ENCODE measurements at regions not wholly inside any gene's neighbourhood (a gene's known extent, or its start where the extent isn't known, plus 50 kb on each side); places are given as distances from the start of the nearest gene placed in this dataset.

GRCh38 chr18:2433366-2433765 is 137.9 kb downstream of the METTL4 start:
- no peak for DNase-seq
- Histone ChIP-seq H3K4me1 (no peaks in the 10 kb centered on the region), H3K27me3 (no peaks in the 10 kb centered on the region), H3K9me3 (no peaks in the 10 kb centered on the region), H3K4me3 (no peak overlapping the region), H3K27ac (no peak overlapping the region), H3K36me3 (no peaks in the 10 kb centered on the region)
- WGBS (ENCODE audit: insufficient coverage, low coverage, low lambda C conversion rate, missing lambda C conversion rate), result 71% methylated on average over 1 of the region's 1 CpG
- intact Hi-C loops (cut with DNase I), result no loop called here
- TF ChIP-seq CTCF (IDR thresholded peaks at IDR 0.05) (no peak), POLR2A (IDR thresholded peaks at IDR 0.05) (no peak)
- ATAC-seq, result no peak

DNA sequence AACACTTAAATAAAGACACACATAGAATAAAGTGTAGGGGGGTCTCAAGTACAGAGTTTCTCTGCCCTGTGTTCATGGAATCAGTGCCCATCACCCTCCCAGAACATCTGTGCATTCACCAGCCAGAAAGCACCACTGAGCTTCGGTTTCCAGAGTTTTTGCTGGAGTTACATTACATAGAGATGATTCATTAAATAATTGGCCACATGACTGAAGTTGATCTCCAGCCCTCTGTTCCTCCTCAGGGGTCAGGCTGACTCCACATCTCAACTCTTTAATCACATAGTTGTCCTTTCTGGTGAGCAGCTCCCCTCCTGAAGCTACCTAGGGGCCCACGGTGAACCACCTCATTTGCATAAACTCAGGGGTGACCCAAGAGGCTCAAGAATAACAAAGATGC is 129.8 kb downstream of the METTL4 start:
- ATAC-seq (no peak), DNase-seq (no peak)
- no peaks in the 10 kb centered on the region for H3K4me1 ChIP-seq
- TF ChIP-seq POLR2A (IDR thresholded peaks at IDR 0.05) (no peak), CTCF (IDR thresholded peaks at IDR 0.05) (no peak)
- H3K27ac ChIP-seq, result no peak overlapping the region
- H3K36me3 ChIP-seq, result no peaks in the 10 kb centered on the region
- H3K27me3 ChIP-seq, result no peaks in the 10 kb centered on the region
- H3K9me3 ChIP-seq, result no peaks in the 10 kb centered on the region
- intact Hi-C loops (cut with DNase I), result no loop called here
- H3K4me3 ChIP-seq, result no peak overlapping the region
- WGBS (ENCODE audit: insufficient coverage, low coverage, low lambda C conversion rate, missing lambda C conversion rate), result 63% methylated on average over 2 of the region's 2 CpGs

DNA sequence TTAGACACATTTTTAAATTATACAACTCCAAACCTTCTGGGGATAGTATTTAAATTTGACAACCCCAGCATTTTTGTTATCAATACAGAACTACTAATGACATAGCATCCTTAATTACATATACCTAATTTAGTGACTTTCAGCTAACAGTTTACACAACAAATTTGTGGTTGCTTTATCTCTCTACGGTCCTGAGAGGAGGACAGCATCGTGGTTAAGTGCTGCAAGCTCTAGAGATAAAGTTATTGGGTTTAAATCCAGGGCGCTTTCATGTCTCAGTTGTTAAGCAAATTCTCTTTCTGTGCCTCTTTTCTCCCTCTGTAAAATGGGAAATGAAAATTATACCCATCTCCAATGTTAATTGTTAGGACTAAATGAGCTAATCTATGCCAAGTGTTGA is 129.3 kb downstream of the METTL4 start:
- no peaks in the 10 kb centered on the region for H3K27me3 ChIP-seq
- no peak overlapping the region for H3K27ac ChIP-seq
- 43% methylated on average over 3 of the region's 3 CpGs for WGBS (ENCODE audit: insufficient coverage, low coverage, low lambda C conversion rate, missing lambda C conversion rate)
- DNase-seq, result no peak
- H3K4me3 ChIP-seq, result no peak overlapping the region
- no peaks in the 10 kb centered on the region for H3K9me3 ChIP-seq
- intact Hi-C loops (cut with DNase I), result no loop called here
- ATAC-seq, result no peak
- TF ChIP-seq POLR2A (IDR thresholded peaks at IDR 0.05), result no peak
- no peak for TF ChIP-seq CTCF (IDR thresholded peaks at IDR 0.05)
- H3K4me1 ChIP-seq, result no peaks in the 10 kb centered on the region
- no peaks in the 10 kb centered on the region for H3K36me3 ChIP-seq

- no peak overlapping the region for H3K4me3 ChIP-seq
- intact Hi-C loops (cut with DNase I), result no loop called here
- 56% methylated on average over 4 of the region's 4 CpGs for WGBS (ENCODE audit: insufficient coverage, low coverage, low lambda C conversion rate, missing lambda C conversion rate)
Observed at GRCh38 chr18:2442726-2443275, 128.5 kb downstream of the METTL4 start.

More at GRCh38 chr18:2442726-2443275, 128.5 kb downstream of the METTL4 start:
- DNase-seq (no peak), ATAC-seq (no peak)
- TF ChIP-seq POLR2A (IDR thresholded peaks at IDR 0.05), result no peak
- TF ChIP-seq CTCF (IDR thresholded peaks at IDR 0.05), result no peak
- no peaks in the 10 kb centered on the region for H3K4me1 ChIP-seq
- no peaks in the 10 kb centered on the region for H3K36me3 ChIP-seq
- H3K27me3 ChIP-seq, result no peaks in the 10 kb centered on the region
- no peak overlapping the region for H3K27ac ChIP-seq
- H3K9me3 ChIP-seq, result no peaks in the 10 kb centered on the region

Measured in right lobe of liver (tissue), 6 donors.